Upper lobe of left lung (tissue), 6 donors: ENCODE measurements at regions not wholly inside any gene's neighbourhood (a gene's known extent, or its start where the extent isn't known, plus 50 kb on each side); places are given as distances from the start of the nearest gene placed in this dataset.

Source experiments
- ATAC-seq, 2 donors: fragments of 200-7000 bp; cut with Tn5 transposase; one replicate each; pipeline ENCODE4 v1.9.1; 2022; ENCODE audit warnings: mild to moderate bottlenecking in 2 of 2, moderate library complexity in 2 of 2; ENCODE audit not compliant: low FRiP score in 2 of 2
- DNase-seq, 2 donors: peaks; one replicate each; pipeline ENCODE4 v3.0.0-alpha.2; 2019 to 2020
- H3K27ac ChIP-seq, 4 donors: fragments of 200-600 bp; sonication (generic); one replicate each; pipeline ENCODE4 v1.5.1; 2016 to 2019
- H3K27me3 ChIP-seq, 4 donors: fragments of 200-600 bp; sonication (generic); one replicate each; pipeline ENCODE4 v1.5.1; 2017 to 2019
- H3K36me3 ChIP-seq, 4 donors: fragments of 200-600 bp; sonication (generic); one replicate each; pipeline ENCODE4 v1.5.1; 2016 to 2019
- H3K4me1 ChIP-seq, 4 donors: fragments of 200-600 bp; sonication (generic); one replicate each; pipeline ENCODE4 v1.5.1; 2018 to 2019
- H3K4me3 ChIP-seq, 4 donors: fragments of 200-600 bp; sonication (generic); one replicate each; pipeline ENCODE4 v1.5.1; 2017 to 2019; ENCODE audit warnings: mild to moderate bottlenecking in 2 of 4, moderate library complexity in 1 of 4
- H3K9me3 ChIP-seq, 4 donors: fragments of 200-600 bp; sonication (generic); one replicate each; pipeline ENCODE4 v1.5.1; 2018 to 2019
- EP300 ChIP-seq, 4 donors: sonication (generic); formaldehyde crosslinking; IDR thresholded peaks; one replicate each; pipeline ENCODE4 v1.5.1; 2017; ENCODE audit warnings: antibody characterized with exemption in 4 of 4, control low read depth in 2 of 4
- POLR2A ChIP-seq, 4 donors: fragments of 450-650 bp; IDR thresholded peaks; one replicate each; pipeline ENCODE4 v1.5.1; 2016 to 2017; ENCODE audit warnings: antibody characterized with exemption in 4 of 4, mild to moderate bottlenecking in 2 of 4
- POLR2AphosphoS5 ChIP-seq, 2 donors: sonication (generic); formaldehyde crosslinking; IDR thresholded peaks; one replicate each; pipeline ENCODE4 v1.5.1; 2017; ENCODE audit warnings: antibody characterized with exemption in 2 of 2
- WGBS, 2 donors: methylation state at CpG; one replicate each; pipeline ENCODE4 v1.1.5; 2017 to 2018; 5-methylcytosine and 5-hydroxymethylcytosine counted together
- TF ChIP-seq, protein P1 (sequence below), 6 experiments: fragments of 450-650 bp in 4 of 6; fragments of 200-600 bp in 2 of 6; sonication (generic) in 2 of 6; IDR thresholded peaks; one replicate each; pipeline ENCODE4 v1.5.1; 2016 to 2019; ENCODE audit warnings: antibody characterized with exemption in 6 of 6
- donor health status: DM: no; HTN: no; CAD: no; lungs with moderate emphysema.
- donor health status: DM: no; HTN: yes; CAD: no; lungs with severe emphysema.

DNA sequence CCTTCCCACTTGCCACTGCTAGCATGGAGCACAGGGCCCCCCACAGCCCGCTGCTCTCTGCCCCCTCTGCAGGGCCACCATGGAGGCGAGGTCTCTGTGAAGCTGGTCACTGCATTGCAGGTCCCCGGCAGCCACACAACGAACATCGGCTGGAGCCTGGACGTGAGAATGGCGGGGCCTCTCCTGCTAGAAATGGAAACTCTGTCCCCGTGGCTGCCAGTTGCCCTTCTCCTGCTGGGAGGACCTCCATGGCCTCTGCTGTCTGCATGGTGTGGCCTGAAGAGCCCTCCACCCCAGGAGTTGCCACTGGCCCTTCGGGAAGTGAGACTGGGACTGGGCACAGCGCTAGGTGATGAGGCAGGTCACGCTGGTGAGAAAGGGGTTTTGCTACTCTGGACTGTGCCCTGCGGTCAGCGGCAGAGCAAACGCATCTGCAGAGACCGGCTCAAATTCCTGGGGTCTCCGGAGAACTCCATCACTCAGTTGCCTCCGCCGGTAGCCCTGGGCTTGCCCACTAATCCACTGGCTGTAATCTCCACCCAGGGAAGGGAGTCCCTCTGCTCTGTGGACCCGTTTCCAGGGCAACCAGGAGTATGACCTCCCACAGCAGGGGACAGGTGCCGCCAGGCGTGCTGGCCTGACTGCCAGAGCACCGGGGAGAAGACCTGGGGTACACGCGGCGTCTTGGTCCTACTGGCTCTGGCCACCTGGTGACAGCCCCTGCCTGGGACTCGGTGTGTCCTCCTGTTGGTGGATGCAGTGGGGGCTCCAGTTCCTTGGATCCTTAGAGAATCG lies 806.3 kb downstream of the BRD1 start:
- peak in 1 of 2 donors; percentile 57 for DNase-seq
- 82 to 87% methylated on average over 15 to 27 of the region's 27 CpGs for WGBS, 2 donors
- no peak overlapping the region for H3K4me3 ChIP-seq
- TF ChIP-seq EP300 (IDR thresholded peaks at IDR 0.05) (no peak), POLR2AphosphoS5 (IDR thresholded peaks at IDR 0.05) (no peak)
- peaks cover 13 to 20% (median 19%) of the 10 kb centered on the region in 4 donors for H3K4me1 ChIP-seq
- no peaks in the 10 kb centered on the region for H3K36me3 ChIP-seq
- no peak overlapping the region for H3K27ac ChIP-seq
- ATAC-seq: no peak
- no peaks in the 10 kb centered on the region for H3K27me3 ChIP-seq
- no peaks in the 10 kb centered on the region for H3K9me3 ChIP-seq

DNA sequence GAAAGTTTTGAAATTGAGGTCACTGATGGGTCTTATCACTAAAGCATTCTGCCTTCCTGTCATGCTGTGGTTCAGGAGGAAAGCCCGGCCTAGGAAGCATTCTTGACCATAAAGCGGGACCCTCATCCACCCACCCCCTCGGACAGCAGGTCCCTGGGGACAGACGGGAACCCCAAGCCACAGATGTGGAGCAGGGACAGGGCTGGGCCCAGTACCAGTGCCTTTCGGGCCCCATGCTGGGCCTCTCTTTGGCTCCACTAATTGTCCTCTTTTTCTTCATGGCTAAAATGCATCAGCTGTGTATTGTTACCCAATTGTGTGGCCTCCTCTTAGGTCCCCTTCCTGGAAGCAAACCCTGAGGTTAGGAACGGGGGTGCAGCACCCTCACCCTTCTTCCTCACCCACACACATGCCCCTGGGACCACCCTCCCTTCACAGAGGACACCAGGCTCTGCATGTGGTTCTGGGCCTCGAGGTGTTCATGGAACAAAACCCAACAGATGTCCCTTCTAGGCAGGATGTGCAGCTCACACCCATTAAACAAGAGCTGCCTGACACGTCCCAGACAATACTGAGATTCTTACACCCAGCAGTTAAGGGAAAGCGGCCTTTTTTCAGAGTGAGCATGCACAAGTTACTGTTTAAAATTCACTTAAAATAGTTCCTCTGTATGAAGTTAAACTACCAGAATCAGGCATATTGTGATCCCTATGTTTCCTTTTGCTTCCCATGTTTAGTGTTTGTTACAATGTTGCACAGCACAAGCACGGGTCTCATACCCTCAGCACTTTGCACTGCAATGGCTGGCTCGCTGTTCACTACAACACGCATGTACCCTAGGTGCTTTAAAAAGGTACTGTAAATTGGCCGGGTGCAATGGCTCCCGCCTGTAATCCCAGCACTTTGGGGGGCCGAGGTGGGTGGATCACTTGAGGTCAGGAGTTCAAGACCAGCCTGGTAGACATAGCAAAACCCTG lies 807.6 kb downstream of the BRD1 start:
- Histone ChIP-seq H3K9me3 (no peaks in the 10 kb centered on the region), H3K4me1 (peaks cover 18 to 30% (median 23%) of the 10 kb centered on the region in 4 donors), H3K27ac (peak overlapping the region in 1 of 4 donors; percentile 39), H3K4me3 (no peak overlapping the region), H3K36me3 (no peaks in the 10 kb centered on the region), H3K27me3 (no peaks in the 10 kb centered on the region)
- DNase-seq (peak in 1 of 2 donors; percentile 11), ATAC-seq (no peak)
- TF ChIP-seq POLR2AphosphoS5 (IDR thresholded peaks at IDR 0.05) (no peak), EP300 (IDR thresholded peaks at IDR 0.05) (no peak), POLR2A (IDR thresholded peaks at IDR 0.05) (no peak)
- TF ChIP-seq, protein P1, sequence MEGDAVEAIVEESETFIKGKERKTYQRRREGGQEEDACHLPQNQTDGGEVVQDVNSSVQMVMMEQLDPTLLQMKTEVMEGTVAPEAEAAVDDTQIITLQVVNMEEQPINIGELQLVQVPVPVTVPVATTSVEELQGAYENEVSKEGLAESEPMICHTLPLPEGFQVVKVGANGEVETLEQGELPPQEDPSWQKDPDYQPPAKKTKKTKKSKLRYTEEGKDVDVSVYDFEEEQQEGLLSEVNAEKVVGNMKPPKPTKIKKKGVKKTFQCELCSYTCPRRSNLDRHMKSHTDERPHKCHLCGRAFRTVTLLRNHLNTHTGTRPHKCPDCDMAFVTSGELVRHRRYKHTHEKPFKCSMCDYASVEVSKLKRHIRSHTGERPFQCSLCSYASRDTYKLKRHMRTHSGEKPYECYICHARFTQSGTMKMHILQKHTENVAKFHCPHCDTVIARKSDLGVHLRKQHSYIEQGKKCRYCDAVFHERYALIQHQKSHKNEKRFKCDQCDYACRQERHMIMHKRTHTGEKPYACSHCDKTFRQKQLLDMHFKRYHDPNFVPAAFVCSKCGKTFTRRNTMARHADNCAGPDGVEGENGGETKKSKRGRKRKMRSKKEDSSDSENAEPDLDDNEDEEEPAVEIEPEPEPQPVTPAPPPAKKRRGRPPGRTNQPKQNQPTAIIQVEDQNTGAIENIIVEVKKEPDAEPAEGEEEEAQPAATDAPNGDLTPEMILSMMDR (IDR thresholded peaks at IDR 0.05): no peak
- WGBS, 2 donors: 79 to 91% methylated on average over 13 to 15 of the region's 15 CpGs

DNA sequence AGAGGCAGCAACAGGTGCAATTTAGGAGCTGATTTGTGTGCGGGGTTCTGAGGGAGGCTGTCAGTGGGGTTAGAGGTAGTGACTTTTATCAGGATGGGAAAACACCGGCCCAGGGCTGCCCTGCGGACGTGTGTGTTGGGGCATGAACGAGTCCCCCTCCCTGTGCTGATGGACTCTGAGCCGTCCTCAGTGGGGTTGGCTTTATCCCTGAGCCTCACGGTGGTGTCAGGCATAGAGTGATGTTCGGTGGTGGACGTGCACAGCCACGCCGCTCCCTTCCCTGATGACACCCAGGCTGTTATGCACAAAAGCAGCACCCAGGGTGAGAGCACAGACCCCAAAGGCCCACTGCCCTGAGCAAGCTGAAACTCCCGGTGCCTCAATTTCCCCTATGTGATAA lies 809.1 kb downstream of the BRD1 start:
- Histone ChIP-seq H3K27me3 (no peaks in the 10 kb centered on the region), H3K9me3 (no peaks in the 10 kb centered on the region), H3K4me3 (no peak overlapping the region), H3K27ac (peak overlapping the region; percentile 79 to 85 (median 82)), H3K4me1 (peaks cover 19 to 39% (median 30%) of the 10 kb centered on the region in 4 donors), H3K36me3 (no peaks in the 10 kb centered on the region)
- no peak for ATAC-seq
- peak; percentile 16 to 53 for DNase-seq
- no peak for TF ChIP-seq EP300 (IDR thresholded peaks at IDR 0.05)
- TF ChIP-seq, protein P1 (IDR thresholded peaks at IDR 0.05): no peak
- TF ChIP-seq POLR2A (IDR thresholded peaks at IDR 0.05): no peak
- TF ChIP-seq POLR2AphosphoS5 (IDR thresholded peaks at IDR 0.05): no peak
- WGBS, 2 donors: 86% methylated on average over 6 to 12 of the region's 12 CpGs

DNA sequence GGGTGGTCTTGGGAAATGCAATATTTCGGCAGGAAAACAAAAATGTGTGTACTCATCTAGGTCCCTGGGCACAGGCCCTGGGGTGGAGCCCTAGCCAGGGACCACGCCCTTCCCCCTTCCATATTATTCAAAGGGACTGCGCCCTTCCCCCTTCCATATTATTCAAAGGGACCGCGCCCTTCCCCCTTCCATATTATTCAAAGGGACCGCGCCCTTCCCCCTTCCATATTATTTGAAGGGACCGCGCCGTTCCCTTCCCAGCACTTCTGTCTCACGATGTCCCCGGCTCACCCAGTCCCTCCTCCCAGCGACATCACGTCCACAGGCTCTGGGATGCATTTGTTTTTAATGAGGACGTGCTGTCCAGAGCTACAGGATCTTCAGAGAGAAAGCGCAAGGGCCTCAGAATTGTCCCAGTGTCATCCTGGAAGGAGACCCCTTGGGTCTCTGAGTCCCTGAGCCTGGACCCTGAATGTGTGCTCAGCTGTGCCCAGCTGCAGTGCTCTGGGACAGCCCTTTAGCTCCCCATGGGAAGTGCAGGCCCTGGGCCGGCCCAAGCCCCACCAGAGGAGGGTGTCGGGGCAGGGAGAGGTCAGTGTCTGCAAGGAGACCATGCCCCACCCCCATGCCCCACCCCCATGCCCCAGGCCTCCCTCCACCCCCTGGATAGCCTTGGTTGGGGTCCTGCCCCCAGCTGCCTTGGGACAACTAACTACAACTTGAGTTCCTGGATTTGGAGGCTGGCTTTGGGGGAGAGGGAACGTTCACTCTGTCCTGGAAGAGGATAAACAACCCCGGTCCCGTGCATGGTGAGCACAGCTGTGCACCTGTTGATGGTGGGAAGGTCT lies 810.0 kb downstream of the BRD1 start:
- TF ChIP-seq, protein P1 (IDR thresholded peaks at IDR 0.05): no peak
- TF ChIP-seq POLR2AphosphoS5 (IDR thresholded peaks at IDR 0.05) (peak in 1 of 2 donors; percentile 60), EP300 (IDR thresholded peaks at IDR 0.05) (peak in 2 of 4 donors; percentile 56 to 73)
- WGBS, 2 donors: 59 to 62% methylated on average over 16 to 21 of the region's 21 CpGs
- Histone ChIP-seq H3K27me3 (no peaks in the 10 kb centered on the region), H3K36me3 (no peaks in the 10 kb centered on the region), H3K4me3 (no peak overlapping the region), H3K27ac (peak overlapping the region; percentile 82 to 85 (median 84)), H3K4me1 (peaks cover 19 to 41% (median 31%) of the 10 kb centered on the region in 4 donors), H3K9me3 (no peaks in the 10 kb centered on the region)
- no peak for ATAC-seq
- peak in 1 of 2 donors; percentile 49 for DNase-seq
